ENCODE measurements at regions not wholly inside any gene's neighbourhood (a gene's known extent, or its start where the extent isn't known, plus 50 kb on each side); places are given as distances from the start of the nearest gene placed in this dataset.

GRCh38 chr2:164306872-164307271 is 314.4 kb downstream of the GRB14 start:
- TF ChIP-seq CTCF (IDR thresholded peaks at IDR 0.05), result no peak
- TF ChIP-seq POLR2A (IDR thresholded peaks at IDR 0.05), result no peak
- no peak overlapping the region for H3K4me3 ChIP-seq
- H3K9me3 ChIP-seq, result no peaks in the 10 kb centered on the region
- H3K27ac ChIP-seq, result no peak overlapping the region
- DNase-seq, result no peak
- H3K4me1 ChIP-seq, result no peaks in the 10 kb centered on the region
- no peaks in the 10 kb centered on the region for H3K36me3 ChIP-seq
- no peaks in the 10 kb centered on the region for H3K27me3 ChIP-seq

- Histone ChIP-seq H3K4me1 (no peaks in the 10 kb centered on the region), H3K36me3 (no peaks in the 10 kb centered on the region), H3K27ac (no peak overlapping the region), H3K9me3 (no peaks in the 10 kb centered on the region), H3K4me3 (no peak overlapping the region), H3K27me3 (no peaks in the 10 kb centered on the region)
- DNase-seq, result no peak
- no peak for TF ChIP-seq CTCF (IDR thresholded peaks at IDR 0.05)
- TF ChIP-seq POLR2A (IDR thresholded peaks at IDR 0.05), result no peak
These were observed 318.5 kb downstream of the GRB14 start for GRCh38 chr2:164302786-164303185.

- H3K36me3 ChIP-seq, result no peaks in the 10 kb centered on the region
- H3K9me3 ChIP-seq, result no peaks in the 10 kb centered on the region
- H3K4me3 ChIP-seq, result no peak overlapping the region
- no peak overlapping the region for H3K27ac ChIP-seq
- no peaks in the 10 kb centered on the region for H3K27me3 ChIP-seq
- no peak for TF ChIP-seq POLR2A (IDR thresholded peaks at IDR 0.05)
- no peak for TF ChIP-seq CTCF (IDR thresholded peaks at IDR 0.05)
- no peaks in the 10 kb centered on the region for H3K4me1 ChIP-seq
- no peak for DNase-seq
These were observed 333.0 kb downstream of the GRB14 start for GRCh38 chr2:164288235-164288634.

- no peaks in the 10 kb centered on the region for H3K27me3 ChIP-seq
- TF ChIP-seq POLR2A (IDR thresholded peaks at IDR 0.05), result no peak
- TF ChIP-seq CTCF (IDR thresholded peaks at IDR 0.05), result no peak
These were observed 334.2 kb downstream of the GRB14 start for GRCh38 chr2:164287056-164287455.

GRCh38 chr2:164285576-164285975 is 335.7 kb downstream of the GRB14 start:
- H3K4me1 ChIP-seq, result no peaks in the 10 kb centered on the region
- TF ChIP-seq CTCF (IDR thresholded peaks at IDR 0.05) (no peak), POLR2A (IDR thresholded peaks at IDR 0.05) (no peak)
- H3K9me3 ChIP-seq, result no peaks in the 10 kb centered on the region
- no peak overlapping the region for H3K4me3 ChIP-seq
- no peak for DNase-seq
- H3K36me3 ChIP-seq, result no peaks in the 10 kb centered on the region
- no peak overlapping the region for H3K27ac ChIP-seq
- H3K27me3 ChIP-seq, result no peaks in the 10 kb centered on the region

More at GRCh38 chr2:164287056-164287455, 334.2 kb downstream of the GRB14 start:
- Histone ChIP-seq H3K36me3 (no peaks in the 10 kb centered on the region), H3K27ac (no peak overlapping the region), H3K4me1 (no peaks in the 10 kb centered on the region), H3K4me3 (no peak overlapping the region), H3K9me3 (no peaks in the 10 kb centered on the region)
- no peak for DNase-seq

GRCh38 chr2:164281896-164282295 is 339.4 kb downstream of the GRB14 start:
- H3K9me3 ChIP-seq, result no peaks in the 10 kb centered on the region
- DNase-seq, result no peak
- H3K27ac ChIP-seq, result no peak overlapping the region
- no peaks in the 10 kb centered on the region for H3K27me3 ChIP-seq
- no peak overlapping the region for H3K4me3 ChIP-seq
- TF ChIP-seq CTCF (IDR thresholded peaks at IDR 0.05) (no peak), POLR2A (IDR thresholded peaks at IDR 0.05) (no peak)
- H3K36me3 ChIP-seq, result no peaks in the 10 kb centered on the region
- no peaks in the 10 kb centered on the region for H3K4me1 ChIP-seq

Data from Peyer's patch (tissue), 4 donors.